ENCODE measurements at regions not wholly inside any gene's neighbourhood (a gene's known extent, or its start where the extent isn't known, plus 50 kb on each side); places are given as distances from the start of the nearest gene placed in this dataset.

- TF ChIP-seq, protein P1, sequence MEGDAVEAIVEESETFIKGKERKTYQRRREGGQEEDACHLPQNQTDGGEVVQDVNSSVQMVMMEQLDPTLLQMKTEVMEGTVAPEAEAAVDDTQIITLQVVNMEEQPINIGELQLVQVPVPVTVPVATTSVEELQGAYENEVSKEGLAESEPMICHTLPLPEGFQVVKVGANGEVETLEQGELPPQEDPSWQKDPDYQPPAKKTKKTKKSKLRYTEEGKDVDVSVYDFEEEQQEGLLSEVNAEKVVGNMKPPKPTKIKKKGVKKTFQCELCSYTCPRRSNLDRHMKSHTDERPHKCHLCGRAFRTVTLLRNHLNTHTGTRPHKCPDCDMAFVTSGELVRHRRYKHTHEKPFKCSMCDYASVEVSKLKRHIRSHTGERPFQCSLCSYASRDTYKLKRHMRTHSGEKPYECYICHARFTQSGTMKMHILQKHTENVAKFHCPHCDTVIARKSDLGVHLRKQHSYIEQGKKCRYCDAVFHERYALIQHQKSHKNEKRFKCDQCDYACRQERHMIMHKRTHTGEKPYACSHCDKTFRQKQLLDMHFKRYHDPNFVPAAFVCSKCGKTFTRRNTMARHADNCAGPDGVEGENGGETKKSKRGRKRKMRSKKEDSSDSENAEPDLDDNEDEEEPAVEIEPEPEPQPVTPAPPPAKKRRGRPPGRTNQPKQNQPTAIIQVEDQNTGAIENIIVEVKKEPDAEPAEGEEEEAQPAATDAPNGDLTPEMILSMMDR (IDR thresholded peaks at IDR 0.05; ENCODE audit: low read depth, low read length), result no peak
- TF ChIP-seq, protein P2, sequence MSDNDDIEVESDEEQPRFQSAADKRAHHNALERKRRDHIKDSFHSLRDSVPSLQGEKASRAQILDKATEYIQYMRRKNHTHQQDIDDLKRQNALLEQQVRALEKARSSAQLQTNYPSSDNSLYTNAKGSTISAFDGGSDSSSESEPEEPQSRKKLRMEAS (IDR thresholded peaks at IDR 0.05; ENCODE audit: low read depth, low read length), result no peak
- TF ChIP-seq MYC (IDR thresholded peaks at IDR 0.05; ENCODE audit: low read depth, low read length) (no peak), POLR2A (IDR thresholded peaks at IDR 0.05; ENCODE audit: extremely low read depth, insufficient read length) (no peak)
- H3K4me3 ChIP-seq (ENCODE audit: low read depth, low read length), result no peak overlapping the region
- no peak for DNase-seq (ENCODE audit: low read depth)
Observed at GRCh38 chr13:50566646-50567045, 276.8 kb downstream of the DLEU7 start.

DNA sequence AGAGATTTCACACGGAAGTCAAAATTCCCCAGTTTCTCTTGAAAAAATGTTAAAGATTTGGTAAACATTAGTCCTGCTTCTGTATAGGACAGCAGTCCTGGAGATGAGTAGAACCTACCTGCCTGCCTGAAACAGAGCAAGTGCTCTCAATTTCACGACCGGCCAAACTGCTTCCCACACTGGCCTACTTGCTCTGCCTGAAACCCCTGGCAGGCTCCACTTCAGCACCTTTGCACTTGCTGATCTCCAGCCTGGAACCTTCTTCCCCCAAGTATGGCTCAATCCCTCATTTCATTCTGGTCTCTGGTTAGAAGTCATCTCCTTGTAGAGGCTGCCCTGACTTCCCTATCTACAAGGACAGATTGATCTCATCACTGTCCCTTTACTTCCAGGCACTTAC, 271.4 kb downstream of the DLEU7 start:
- H3K4me3 ChIP-seq (ENCODE audit: low read depth, low read length), result no peak overlapping the region
- TF ChIP-seq POLR2A (IDR thresholded peaks at IDR 0.05; ENCODE audit: extremely low read depth, insufficient read length) (no peak), MYC (IDR thresholded peaks at IDR 0.05; ENCODE audit: low read depth, low read length) (no peak)
- TF ChIP-seq, protein P1 (IDR thresholded peaks at IDR 0.05; ENCODE audit: low read depth, low read length), result no peak
- TF ChIP-seq, protein P2 (IDR thresholded peaks at IDR 0.05; ENCODE audit: low read depth, low read length), result no peak
- DNase-seq (ENCODE audit: low read depth), result no peak

GRCh38 chr13:50573066-50573465, 270.4 kb downstream of the DLEU7 start:
- TF ChIP-seq MYC (IDR thresholded peaks at IDR 0.05; ENCODE audit: low read depth, low read length) (no peak), POLR2A (IDR thresholded peaks at IDR 0.05; ENCODE audit: extremely low read depth, insufficient read length) (no peak)
- TF ChIP-seq, protein P1 (IDR thresholded peaks at IDR 0.05; ENCODE audit: low read depth, low read length), result no peak
- TF ChIP-seq, protein P2 (IDR thresholded peaks at IDR 0.05; ENCODE audit: low read depth, low read length), result no peak
- no peak for DNase-seq (ENCODE audit: low read depth)
- no peak overlapping the region for H3K4me3 ChIP-seq (ENCODE audit: low read depth, low read length)

DNA sequence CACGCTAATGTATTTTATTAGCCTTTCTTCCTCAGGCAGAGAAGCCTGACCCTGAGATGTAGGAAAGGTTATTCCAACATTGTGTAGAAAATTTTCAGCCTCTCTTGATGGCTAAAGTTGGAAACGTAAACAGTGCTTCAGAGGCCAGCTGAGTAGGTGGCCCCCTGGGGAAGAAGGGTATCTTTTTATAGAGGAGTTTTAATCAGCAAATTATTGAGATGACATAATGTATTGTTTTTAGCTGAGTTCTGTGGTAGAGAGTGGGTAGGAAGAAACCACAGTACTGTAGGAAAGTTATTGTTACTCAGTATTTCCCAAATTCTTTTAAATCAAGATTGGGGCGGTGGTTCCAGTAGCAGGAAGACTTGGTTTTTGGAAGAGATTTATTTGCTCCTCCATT, 268.8 kb downstream of the DLEU7 start:
- DNase-seq (ENCODE audit: low read depth), result no peak
- no peak for TF ChIP-seq POLR2A (IDR thresholded peaks at IDR 0.05; ENCODE audit: extremely low read depth, insufficient read length)
- TF ChIP-seq, protein P2 (IDR thresholded peaks at IDR 0.05; ENCODE audit: low read depth, low read length), result no peak
- TF ChIP-seq MYC (IDR thresholded peaks at IDR 0.05; ENCODE audit: low read depth, low read length), result no peak
- TF ChIP-seq, protein P1 (IDR thresholded peaks at IDR 0.05; ENCODE audit: low read depth, low read length), result no peak

GRCh38 chr13:50575138-50575537, 268.4 kb downstream of the DLEU7 start:
- no peak overlapping the region for H3K4me3 ChIP-seq (ENCODE audit: low read depth, low read length)
- TF ChIP-seq MYC (IDR thresholded peaks at IDR 0.05; ENCODE audit: low read depth, low read length) (no peak), POLR2A (IDR thresholded peaks at IDR 0.05; ENCODE audit: extremely low read depth, insufficient read length) (no peak)
- TF ChIP-seq, protein P1 (IDR thresholded peaks at IDR 0.05; ENCODE audit: low read depth, low read length), result no peak
- TF ChIP-seq, protein P2 (IDR thresholded peaks at IDR 0.05; ENCODE audit: low read depth, low read length), result no peak
- DNase-seq (ENCODE audit: low read depth), result no peak

More for the DNA sequence above, 268.8 kb downstream of the DLEU7 start:
- H3K4me3 ChIP-seq (ENCODE audit: low read depth, low read length), result no peak overlapping the region
